Neural cell (in vitro differentiated cells): ENCODE measurements at regions not wholly inside any gene's neighbourhood (a gene's known extent, or its start where the extent isn't known, plus 50 kb on each side); places are given as distances from the start of the nearest gene placed in this dataset.

Experiments used
- H2AFZ ChIP-seq: fragments of 200-600, 300-800 bp; sonication (generic), shearing (Covaris generic); 2 replicates; pipeline ENCODE4 v1.6.0; 2014; ENCODE audit warnings: low read depth, mild to moderate bottlenecking, antibody characterized with exemption, low read length, moderate library complexity
- H3F3A ChIP-seq: fragments of 200-600 bp; shearing (Covaris generic); 2 replicates; pipeline ENCODE4 v1.6.1; 2016; ENCODE audit warnings: mild to moderate bottlenecking, moderate library complexity, mixed read lengths, antibody characterized with exemption, low read length; ENCODE audit not compliant: insufficient read depth, poor library complexity, severe bottlenecking
- H3K27ac ChIP-seq: fragments of 200-600, 300-800 bp; sonication (generic), shearing (Covaris generic); 2 replicates; pipeline ENCODE4 v1.5.1; 2014; ENCODE audit warnings: mild to moderate bottlenecking, low read length, moderate library complexity
- H3K27me3 ChIP-seq: fragments of 300-800, 200-600 bp; sonication (generic), shearing (Covaris generic); 2 replicates; pipeline ENCODE4 v1.6.0; 2014; ENCODE audit warnings: mild to moderate bottlenecking, low read depth, low read length, moderate library complexity; ENCODE audit not compliant: insufficient read depth
- H3K36me3 ChIP-seq: fragments of 300-800, 200-600 bp; sonication (generic), shearing (Covaris generic); 2 replicates; pipeline ENCODE4 v1.5.1; 2014; ENCODE audit warnings: mild to moderate bottlenecking, antibody characterized with exemption, low read length, moderate library complexity; ENCODE audit not compliant: insufficient read depth
- H3K4me2 ChIP-seq: fragments of 300-800, 200-600 bp; sonication (generic), shearing (Covaris generic); 2 replicates; pipeline ENCODE4 v1.6.0; 2014; ENCODE audit warnings: mild to moderate bottlenecking, low read length
- H3K4me3 ChIP-seq: fragments of 300-800, 200-600 bp; sonication (generic), shearing (Covaris generic); 2 replicates; pipeline ENCODE4 v1.5.1; 2014; ENCODE audit warnings: mild to moderate bottlenecking, low read length, moderate library complexity
- H3K79me2 ChIP-seq: fragments of 200-600 bp; shearing (Covaris generic); replicated peaks from 2 replicates; pipeline ENCODE4 v1.6.0; 2014; ENCODE audit warnings: mild to moderate bottlenecking, low read length, moderate library complexity; ENCODE audit not compliant: insufficient read depth
- H3K9ac ChIP-seq: fragments of 300-800, 200-600 bp; sonication (generic), shearing (Covaris generic); 2 replicates; pipeline ENCODE4 v1.6.1; 2016; ENCODE audit warnings: mild to moderate bottlenecking, low read length, mixed read lengths
- H3K9me2 ChIP-seq: fragments of 200-600 bp; shearing (Covaris generic); 2 replicates; pipeline ENCODE4 v1.6.1; 2016; ENCODE audit warnings: mild to moderate bottlenecking, low read length, mixed read lengths; ENCODE audit not compliant: insufficient read depth
- H3K9me3 ChIP-seq: fragments of 200-600, 300-800 bp; sonication (generic), shearing (Covaris generic); 2 replicates; pipeline ENCODE4 v1.6.1; 2016; ENCODE audit warnings: mild to moderate bottlenecking, mixed run types, low read length, moderate library complexity, mixed read lengths
- H4K20me1 ChIP-seq: fragments of 200-600 bp; shearing (Covaris generic); 2 replicates; pipeline ENCODE4 v1.6.1; 2016; ENCODE audit warnings: mild to moderate bottlenecking, mixed run types; ENCODE audit not compliant: insufficient read depth
- EP300 ChIP-seq: fragments of 450-650 bp; conservative IDR thresholded peaks from 2 replicates; pipeline ENCODE4 v1.6.1; 2014; ENCODE audit warnings: antibody characterized with exemption, mild to moderate bottlenecking, moderate library complexity; ENCODE audit not compliant: poor library complexity, severe bottlenecking
- EZH2 ChIP-seq: fragments of 200-600, 300-800 bp; shearing (Covaris generic), sonication (generic); IDR thresholded peaks from 2 replicates; pipeline ENCODE4 v1.6.1; 2014; ENCODE audit warnings: antibody characterized with exemption, low read length, borderline replicate concordance, mild to moderate bottlenecking; ENCODE audit not compliant: insufficient read depth, poor library complexity, severe bottlenecking
- MXI1 ChIP-seq: fragments of 450-650 bp; conservative IDR thresholded peaks from 2 replicates; pipeline ENCODE4 v1.6.1; 2014; ENCODE audit warnings: antibody characterized with exemption, mild to moderate bottlenecking; ENCODE audit not compliant: poor library complexity, severe bottlenecking
- POLR2AphosphoS5 ChIP-seq: IDR thresholded peaks from 2 replicates; pipeline ENCODE4 v1.6.1; 2012
- RAD21 ChIP-seq: fragments of 450-650 bp; conservative IDR thresholded peaks from 2 replicates; pipeline ENCODE4 v1.6.1; 2014; ENCODE audit warnings: antibody characterized with exemption, mild to moderate bottlenecking, moderate library complexity
- REST ChIP-seq: IDR thresholded peaks from 2 replicates; pipeline ENCODE4 v1.6.1; 2012; ENCODE audit warnings: borderline replicate concordance
- SMC3 ChIP-seq: fragments of 450-650 bp; conservative IDR thresholded peaks from 2 replicates; pipeline ENCODE4 v1.6.1; 2014; ENCODE audit warnings: antibody characterized with exemption, mild to moderate bottlenecking, moderate library complexity; ENCODE audit not compliant: poor library complexity
- TAF1 ChIP-seq: IDR thresholded peaks from 2 replicates; pipeline ENCODE4 v1.6.1; 2012; ENCODE audit warnings: low read depth
- TF ChIP-seq, protein P1 (sequence below): fragments of 450-650 bp; IDR thresholded peaks from 2 replicates; pipeline ENCODE4 v1.5.1; 2014; ENCODE audit warnings: antibody characterized with exemption, mild to moderate bottlenecking, moderate library complexity; ENCODE audit not compliant: poor library complexity, severe bottlenecking

- TF ChIP-seq RAD21, result no peak
Measured at GRCh38 chr4:159009521-159009920, 93.4 kb upstream of the RAPGEF2 start (continued).

- Histone ChIP-seq H3K9ac (no peak overlapping the region), H3K79me2 (no peaks in the 10 kb centered on the region), H3K27ac (no peak overlapping the region), H3K36me3 (no peaks in the 10 kb centered on the region), H3F3A (no peaks in the 10 kb centered on the region), H3K9me2 (no peaks in the 10 kb centered on the region), H2AFZ (no peak overlapping the region), H3K9me3 (no peaks in the 10 kb centered on the region), H4K20me1 (no peaks in the 10 kb centered on the region), H3K4me2 (no peak overlapping the region), H3K27me3 (no peaks in the 10 kb centered on the region), H3K4me3 (no peak overlapping the region)
- TF ChIP-seq TAF1 (no peak), RAD21 (no peak), MXI1 (no peak), REST (no peak), EP300 (no peak), POLR2AphosphoS5 (no peak), EZH2 (no peak), SMC3 (no peak)
- TF ChIP-seq, protein P1, sequence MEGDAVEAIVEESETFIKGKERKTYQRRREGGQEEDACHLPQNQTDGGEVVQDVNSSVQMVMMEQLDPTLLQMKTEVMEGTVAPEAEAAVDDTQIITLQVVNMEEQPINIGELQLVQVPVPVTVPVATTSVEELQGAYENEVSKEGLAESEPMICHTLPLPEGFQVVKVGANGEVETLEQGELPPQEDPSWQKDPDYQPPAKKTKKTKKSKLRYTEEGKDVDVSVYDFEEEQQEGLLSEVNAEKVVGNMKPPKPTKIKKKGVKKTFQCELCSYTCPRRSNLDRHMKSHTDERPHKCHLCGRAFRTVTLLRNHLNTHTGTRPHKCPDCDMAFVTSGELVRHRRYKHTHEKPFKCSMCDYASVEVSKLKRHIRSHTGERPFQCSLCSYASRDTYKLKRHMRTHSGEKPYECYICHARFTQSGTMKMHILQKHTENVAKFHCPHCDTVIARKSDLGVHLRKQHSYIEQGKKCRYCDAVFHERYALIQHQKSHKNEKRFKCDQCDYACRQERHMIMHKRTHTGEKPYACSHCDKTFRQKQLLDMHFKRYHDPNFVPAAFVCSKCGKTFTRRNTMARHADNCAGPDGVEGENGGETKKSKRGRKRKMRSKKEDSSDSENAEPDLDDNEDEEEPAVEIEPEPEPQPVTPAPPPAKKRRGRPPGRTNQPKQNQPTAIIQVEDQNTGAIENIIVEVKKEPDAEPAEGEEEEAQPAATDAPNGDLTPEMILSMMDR, result no peak
Measured at GRCh38 chr4:159010100-159010499, 92.8 kb upstream of the RAPGEF2 start.

DNA sequence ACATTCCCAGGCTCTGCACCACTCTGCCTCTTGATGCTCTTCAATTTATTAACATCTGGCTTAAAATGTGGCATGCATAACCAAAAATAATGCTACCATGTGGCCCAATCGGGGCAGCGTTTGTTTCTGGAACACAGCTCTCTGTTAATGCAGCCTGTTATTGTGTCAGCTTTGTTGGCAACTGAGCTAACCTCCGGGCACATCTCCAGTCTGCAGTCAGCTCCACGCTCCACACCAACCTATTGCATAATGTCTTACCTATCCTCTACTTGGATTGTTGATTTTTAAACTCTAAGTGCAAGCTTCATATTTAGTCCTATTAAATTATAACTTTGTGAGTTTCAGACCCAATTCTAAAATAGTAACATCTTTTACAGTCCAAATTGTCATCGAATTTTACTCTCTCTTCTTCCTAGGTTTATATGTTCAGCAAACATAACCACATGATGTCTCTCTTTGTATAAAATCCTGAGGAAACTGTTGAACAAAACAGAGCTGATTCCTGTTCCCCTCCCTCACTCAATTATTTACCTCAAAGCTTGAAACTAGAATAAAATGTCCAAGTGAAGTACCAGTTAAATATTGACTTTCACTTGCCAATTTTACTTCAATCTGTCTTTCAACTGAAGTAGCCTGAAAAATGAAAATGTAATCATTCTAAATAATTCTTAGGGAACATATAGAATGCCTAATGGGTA is 92.2 kb upstream of the RAPGEF2 start:
- Histone ChIP-seq H2AFZ (no peak overlapping the region), H3K79me2 (no peaks in the 10 kb centered on the region), H3K9ac (no peak overlapping the region), H3K4me2 (no peak overlapping the region), H3K27ac (no peak overlapping the region), H3K27me3 (no peaks in the 10 kb centered on the region), H4K20me1 (no peaks in the 10 kb centered on the region), H3F3A (no peaks in the 10 kb centered on the region), H3K9me2 (no peaks in the 10 kb centered on the region), H3K36me3 (no peaks in the 10 kb centered on the region), H3K4me3 (no peak overlapping the region), H3K9me3 (no peaks in the 10 kb centered on the region)
- TF ChIP-seq, protein P1, result no peak
- no peak for TF ChIP-seq POLR2AphosphoS5
- TF ChIP-seq EZH2, result no peak
- no peak for TF ChIP-seq TAF1
- no peak for TF ChIP-seq MXI1
